GM12878 (cell line): ENCODE measurements at regions not wholly inside any gene's neighbourhood (a gene's known extent, or its start where the extent isn't known, plus 50 kb on each side); places are given as distances from the start of the nearest gene placed in this dataset.
"Not testable (repeated sequence)": the region's sequence is repeated elsewhere in the genome, so short reads cannot be mapped to it uniquely, and the experiment has no call there.

Experiments used
- ATAC-seq: fragments of 200-7000 bp; cut with Tn5 transposase; 3 replicates; pipeline ENCODE4 v1.9.1; 2020; ENCODE audit warnings: mild to moderate bottlenecking, moderate library complexity
- BruUV-seq: library from RNA; stranded (reverse); fragments of 400-500 nt; replicated peaks from 2 replicates; lab custom pipeline; 2021; lab: Mats Ljungman, UMichigan
- CTCF ChIA-PET: fragments of 300-600 bp; sonication (Branson Sonifier 250); formaldehyde crosslinking; extraction: SDS; loops from one replicate; lab custom pipeline; 2021; ENCODE audit warnings: inconsistent platforms; lab: Yijun Ruan, JAX
- POLR2A ChIA-PET: fragments of 350-600 bp; formaldehyde crosslinking; extraction: SDS; loops from one replicate; lab custom pipeline; 2021; ENCODE audit warnings: inconsistent platforms; lab: Charles Lee
- RAD21 ChIA-PET: fragments of 300-600 bp; sonication (Branson Sonifier 250); formaldehyde crosslinking; loops from one replicate; lab custom pipeline; 2023; ENCODE audit warnings: antibody characterized with exemption; ENCODE audit not compliant: unreplicated experiment; lab: Charles Lee
- SMC1A ChIA-PET: fragments of 300-600 bp; sonication (Branson Sonifier 250); formaldehyde crosslinking; loops from one replicate; lab custom pipeline; 2023; ENCODE audit not compliant: unreplicated experiment, uncharacterized antibody; lab: Charles Lee
- DNase-seq: peaks from one replicate; pipeline ENCODE4 v3.0.0-alpha.2; 2011; ENCODE audit warnings: low read depth, low spot score
- FAIRE-seq: peaks from 3 replicates; lab custom pipeline; 2011; peaks lifted over from hg19 to GRCh38; lab: Jason Lieb, UNC
- H2AFZ ChIP-seq: 2 replicates; pipeline ENCODE4 v1.6.0; 2011; ENCODE audit warnings: low read depth, low read length, control low read depth; ENCODE audit not compliant: control insufficient read depth
- H3K27ac ChIP-seq: 2 replicates; pipeline ENCODE4 v1.5.1; 2011; ENCODE audit warnings: control low read depth; ENCODE audit not compliant: control insufficient read depth, insufficient read depth
- H3K27me3 ChIP-seq, 2 experiments: replicated peaks in 1 of 2; 2 replicates each; pipeline versions ENCODE4 v1.6.0 to v1.6.1; 2011; ENCODE audit warnings: low read length in 1 of 2; ENCODE audit not compliant: control insufficient read depth in 2 of 2, insufficient read depth in 2 of 2
- H3K36me3 ChIP-seq, 2 experiments: 2 replicates each; pipeline ENCODE4 v1.5.1; 2011; ENCODE audit warnings: low read length in 1 of 2; ENCODE audit not compliant: control insufficient read depth in 2 of 2, insufficient read depth in 2 of 2
- H3K4me1 ChIP-seq: 2 replicates; pipeline ENCODE4 v1.6.1; 2011; ENCODE audit warnings: mild to moderate bottlenecking, low read length, moderate library complexity, mixed read lengths; ENCODE audit not compliant: control insufficient read depth, insufficient read depth
- H3K4me2 ChIP-seq: 2 replicates; pipeline ENCODE4 v1.6.0; 2011; ENCODE audit warnings: control low read depth; ENCODE audit not compliant: control insufficient read depth, insufficient read depth
- H3K4me3 ChIP-seq: fragments of 200-600 bp; sonication (generic); 2 replicates; pipeline ENCODE4 v1.5.1; 2016
- H3K79me2 ChIP-seq: 2 replicates; pipeline ENCODE4 v1.6.0; 2011; ENCODE audit warnings: low read length; ENCODE audit not compliant: control insufficient read depth, insufficient read depth
- H3K9ac ChIP-seq: 2 replicates; pipeline ENCODE4 v1.8.0; 2011; ENCODE audit warnings: low read length, control low read depth, mixed read lengths; ENCODE audit not compliant: control insufficient read depth, insufficient read depth
- H3K9me3 ChIP-seq: replicated peaks from 3 replicates; pipeline ENCODE4 v1.5.1; 2011; ENCODE audit warnings: mild to moderate bottlenecking, low read length; ENCODE audit not compliant: control insufficient read depth, insufficient read depth
- H4K20me1 ChIP-seq: 2 replicates; pipeline ENCODE4 v1.6.0; 2011; ENCODE audit not compliant: control insufficient read depth, insufficient read depth
- ATF7 ChIP-seq: fragments of 450-650 bp; IDR thresholded peaks from 2 replicates; pipeline ENCODE4 v1.6.1; 2016; ENCODE audit warnings: low read depth, mild to moderate bottlenecking
- BHLHE40 ChIP-seq, 2 experiments: fragments of 450-650 bp in 1 of 2; IDR thresholded peaks; 2 replicates each; pipeline ENCODE4 v1.6.1; 2011 to 2017; ENCODE audit warnings: low read depth in 2 of 2, borderline replicate concordance in 1 of 2, improper control_type of control experiment in 1 of 2, low read length in 1 of 2, mild to moderate bottlenecking in 1 of 2
- CREB1 ChIP-seq: IDR thresholded peaks from 2 replicates; pipeline ENCODE4 v1.6.1; 2012; ENCODE audit warnings: low read depth, mild to moderate bottlenecking, inconsistent platforms
- CREM ChIP-seq: IDR thresholded peaks from 2 replicates; pipeline ENCODE4 v1.6.1; 2014; ENCODE audit warnings: antibody characterized with exemption, low read depth
- JUND ChIP-seq: IDR thresholded peaks from 2 replicates; pipeline ENCODE4 v1.6.1; 2012; ENCODE audit warnings: low read depth, mild to moderate bottlenecking, low read length, improper control_type of control experiment, moderate library complexity
- NBN ChIP-seq: fragments of 450-650 bp; IDR thresholded peaks from 2 replicates; pipeline ENCODE4 v1.6.1; 2016
- NRF1 ChIP-seq: conservative IDR thresholded peaks from 2 replicates; pipeline ENCODE4 v1.6.1; 2011; ENCODE audit warnings: mild to moderate bottlenecking, low read depth, low read length, improper control_type of control experiment
- PKNOX1 ChIP-seq: fragments of 450-650 bp; IDR thresholded peaks from 2 replicates; pipeline ENCODE4 v1.6.1; 2016; ENCODE audit warnings: mild to moderate bottlenecking
- PML ChIP-seq: IDR thresholded peaks from 2 replicates; pipeline ENCODE4 v1.6.1; 2012; ENCODE audit warnings: low read length, inconsistent platforms
- POLR2A ChIP-seq: IDR thresholded peaks from 2 replicates; pipeline ENCODE4 v1.6.1; 2011; ENCODE audit warnings: low read depth, mild to moderate bottlenecking, low read length
- POLR2AphosphoS5 ChIP-seq: IDR thresholded peaks from 2 replicates; pipeline ENCODE4 v1.6.1; 2011; ENCODE audit warnings: mild to moderate bottlenecking, low read length, inconsistent platforms
- RUNX3 ChIP-seq: IDR thresholded peaks from 2 replicates; pipeline ENCODE4 v1.6.1; 2012; ENCODE audit warnings: low read length, inconsistent platforms
- SMAD5 ChIP-seq: IDR thresholded peaks from 2 replicates; pipeline ENCODE4 v1.6.1; 2016; ENCODE audit warnings: antibody characterized with exemption, low read depth
- SP1 ChIP-seq: IDR thresholded peaks from one replicate; pipeline ENCODE4 v1.6.1; 2011; ENCODE audit warnings: low read depth, low read length
- YY1 ChIP-seq: IDR thresholded peaks from 2 replicates; pipeline ENCODE4 v1.6.1; 2011; ENCODE audit warnings: low read depth, mild to moderate bottlenecking, low read length
- WGBS: methylation state at CpG from one replicate; pipeline ENCODE4 v1.1.6; 2016; ENCODE audit warnings: low lambda C conversion rate; ENCODE audit not compliant: insufficient replicate concordance, insufficient coverage; ENCODE audit errors: missing lambda C conversion rate; 5-methylcytosine and 5-hydroxymethylcytosine counted together
- in situ Hi-C: fragments of 300-500 bp; cut with MboI; formaldehyde crosslinking; loops from 9 replicates; pipeline ENCODE4 v1.14.3; 2018; ENCODE audit warnings: mixed read lengths
- intact Hi-C: fragments of 100-400 bp; cut with micrococcal nuclease; formaldehyde crosslinking; loops from one replicate; pipeline ENCODE4 v1.14.2; 2022; ENCODE audit not compliant: unreplicated experiment
- TF ChIP-seq, protein P1 (sequence below): fragments of 450-650 bp; conservative IDR thresholded peaks from 2 replicates; pipeline ENCODE4 v1.6.1; 2017; ENCODE audit warnings: mild to moderate bottlenecking, moderate library complexity
- TF ChIP-seq, protein P2 (sequence below): fragments of 450-650 bp; IDR thresholded peaks from 2 replicates; pipeline ENCODE4 v1.6.1; 2016; ENCODE audit warnings: mild to moderate bottlenecking

GRCh38 chr7:65080799-65081668, 74.5 kb upstream of the ERV3-1 start:
- WGBS = 4% methylated on average over 46 of the region's 53 CpGs
- H3K79me2 ChIP-seq, H3K9me3 ChIP-seq, H3K36me3 ChIP-seq, H3K4me1 ChIP-seq, CTCF ChIA-PET, H4K20me1 ChIP-seq, SMC1A ChIA-PET, H3K27me3 ChIP-seq, intact Hi-C loops, POLR2A ChIA-PET: not testable (repeated sequence)
- in situ Hi-C loops = loop anchor here (25.0 kb wide), 1 partner anchor 681 kb away; no protein-coding TSS in a partner anchor
- BruUV-seq = TSS peak; percentile 84
- DNase-seq (peak; percentile 69), ATAC-seq (peak; percentile 97), FAIRE-seq (peak; percentile 97)
- peak in 1 of 2 experiments; percentile 59; a peak in 1 of 4 replicates for TF ChIP-seq BHLHE40 (IDR thresholded peaks at IDR 0.05; ENCODE audit: borderline replicate concordance in 1 of 2, low read depth in 2 of 2, low read length in 1 of 2)
- TF ChIP-seq JUND = 0 out of 2 replicates have a peak, but pooled peaks have one; percentile 33
- peak; percentile 99 for TF ChIP-seq NBN
- TF ChIP-seq SP1 = peak; percentile 48
- peak; percentile 35; the same call in 1 of the 2 replicates for TF ChIP-seq PKNOX1
- 0 out of 2 replicates have a peak, but pooled peaks have one; percentile 37 for TF ChIP-seq PML
- TF ChIP-seq ATF7 = peak; percentile 95
- TF ChIP-seq, protein P1, sequence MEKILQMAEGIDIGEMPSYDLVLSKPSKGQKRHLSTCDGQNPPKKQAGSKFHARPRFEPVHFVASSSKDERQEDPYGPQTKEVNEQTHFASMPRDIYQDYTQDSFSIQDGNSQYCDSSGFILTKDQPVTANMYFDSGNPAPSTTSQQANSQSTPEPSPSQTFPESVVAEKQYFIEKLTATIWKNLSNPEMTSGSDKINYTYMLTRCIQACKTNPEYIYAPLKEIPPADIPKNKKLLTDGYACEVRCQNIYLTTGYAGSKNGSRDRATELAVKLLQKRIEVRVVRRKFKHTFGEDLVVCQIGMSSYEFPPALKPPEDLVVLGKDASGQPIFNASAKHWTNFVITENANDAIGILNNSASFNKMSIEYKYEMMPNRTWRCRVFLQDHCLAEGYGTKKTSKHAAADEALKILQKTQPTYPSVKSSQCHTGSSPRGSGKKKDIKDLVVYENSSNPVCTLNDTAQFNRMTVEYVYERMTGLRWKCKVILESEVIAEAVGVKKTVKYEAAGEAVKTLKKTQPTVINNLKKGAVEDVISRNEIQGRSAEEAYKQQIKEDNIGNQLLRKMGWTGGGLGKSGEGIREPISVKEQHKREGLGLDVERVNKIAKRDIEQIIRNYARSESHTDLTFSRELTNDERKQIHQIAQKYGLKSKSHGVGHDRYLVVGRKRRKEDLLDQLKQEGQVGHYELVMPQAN = peak; percentile 49; the same call in 1 of the 2 replicates
- TF ChIP-seq, protein P2, sequence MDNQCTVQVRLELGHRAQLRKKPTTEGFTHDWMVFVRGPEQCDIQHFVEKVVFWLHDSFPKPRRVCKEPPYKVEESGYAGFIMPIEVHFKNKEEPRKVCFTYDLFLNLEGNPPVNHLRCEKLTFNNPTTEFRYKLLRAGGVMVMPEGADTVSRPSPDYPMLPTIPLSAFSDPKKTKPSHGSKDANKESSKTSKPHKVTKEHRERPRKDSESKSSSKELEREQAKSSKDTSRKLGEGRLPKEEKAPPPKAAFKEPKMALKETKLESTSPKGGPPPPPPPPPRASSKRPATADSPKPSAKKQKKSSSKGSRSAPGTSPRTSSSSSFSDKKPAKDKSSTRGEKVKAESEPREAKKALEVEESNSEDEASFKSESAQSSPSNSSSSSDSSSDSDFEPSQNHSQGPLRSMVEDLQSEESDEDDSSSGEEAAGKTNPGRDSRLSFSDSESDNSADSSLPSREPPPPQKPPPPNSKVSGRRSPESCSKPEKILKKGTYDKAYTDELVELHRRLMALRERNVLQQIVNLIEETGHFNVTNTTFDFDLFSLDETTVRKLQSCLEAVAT = 0 out of 2 replicates have a peak, but pooled peaks have one; percentile 36
- TF ChIP-seq NRF1 = peak; percentile 36; the same call in 1 of the 2 replicates
- TF ChIP-seq CREM = peak; percentile 95
- TF ChIP-seq SMAD5 = peak; percentile 66; the same call in 1 of the 2 replicates
- peak; percentile 29 for TF ChIP-seq RUNX3
- peak; percentile 93 for TF ChIP-seq CREB1
- peak; percentile 55; the same call in 1 of the 2 replicates for TF ChIP-seq POLR2AphosphoS5
- peak; percentile 54; the same call in 1 of the 2 replicates for TF ChIP-seq YY1
- peak; percentile 52; the same call in 1 of the 2 replicates for TF ChIP-seq POLR2A
- peak overlapping the region; percentile 55; the same call in 1 of the 2 replicates for H3K4me2 ChIP-seq
- H3K27ac ChIP-seq = peak overlapping the region; percentile 24; the same call in 1 of the 2 replicates
- RAD21 ChIA-PET = interaction anchor here (0.6 kb wide), 1 partner anchor 44 kb away, joined by 3 read pairs; no protein-coding TSS in a partner anchor
- H2AFZ ChIP-seq = peak overlapping the region; percentile 85
- peak overlapping the region; percentile 24 for H3K9ac ChIP-seq
- peak overlapping the region; percentile 53 for H3K4me3 ChIP-seq
